GM18868 (cell line): ENCODE measurements at regions not wholly inside any gene's neighbourhood (a gene's known extent, or its start where the extent isn't known, plus 50 kb on each side); places are given as distances from the start of the nearest gene placed in this dataset.
"Not testable (repeated sequence)": the region's sequence is repeated elsewhere in the genome, so short reads cannot be mapped to it uniquely, and the experiment has no call there.

ENCODE experiments used
- ATAC-seq: cut with Tn5 transposase; IDR thresholded peaks from one replicate; pipeline ENCODE4 v1.9.1; 2021; ENCODE audit warnings: mild to moderate bottlenecking, moderate library complexity; ENCODE audit not compliant: unreplicated experiment

GRCh38 chr9:89853931-89854330, 249.1 kb downstream of the GADD45G start:
- no peak for ATAC-seq

- no peak for ATAC-seq
Observed at GRCh38 chr9:89854715-89855475, 250.1 kb downstream of the GADD45G start.

GRCh38 chr9:89856296-89856695, 251.5 kb downstream of the GADD45G start:
- not testable (repeated sequence) for ATAC-seq

GRCh38 chr9:89856950-89857349, 252.1 kb downstream of the GADD45G start:
- ATAC-seq = not testable (repeated sequence)

GRCh38 chr9:89859842-89860241, 255.0 kb downstream of the GADD45G start:
- ATAC-seq = not testable (repeated sequence)

GRCh38 chr9:89861371-89861770, 256.6 kb downstream of the GADD45G start:
- ATAC-seq = not testable (repeated sequence)

- ATAC-seq = no peak
Observed at GRCh38 chr9:89862316-89862715, 257.5 kb downstream of the GADD45G start.

- ATAC-seq = no peak
Observed at GRCh38 chr9:89863141-89863540, 258.3 kb downstream of the GADD45G start.

GRCh38 chr9:89863837-89864236, 259.0 kb downstream of the GADD45G start:
- ATAC-seq = no peak

GRCh38 chr9:89864257-89864656, 259.4 kb downstream of the GADD45G start:
- no peak for ATAC-seq

- no peak for ATAC-seq
Observed at GRCh38 chr9:89864731-89865130, 259.9 kb downstream of the GADD45G start.

- no peak for ATAC-seq
Observed at GRCh38 chr9:89865357-89865756, 260.5 kb downstream of the GADD45G start.

- no peak for ATAC-seq
Observed at GRCh38 chr9:89865981-89866380, 261.2 kb downstream of the GADD45G start.

GRCh38 chr9:89866701-89867100, 261.9 kb downstream of the GADD45G start:
- no peak for ATAC-seq

GRCh38 chr9:89868100-89868499, 263.3 kb downstream of the GADD45G start:
- ATAC-seq = no peak

- ATAC-seq = no peak
Observed at GRCh38 chr9:89869793-89870580, 265.2 kb downstream of the GADD45G start.

- no peak for ATAC-seq
Observed at GRCh38 chr9:89871871-89872331, 267.1 kb downstream of the GADD45G start.

GRCh38 chr9:89872426-89872912, 267.7 kb downstream of the GADD45G start:
- ATAC-seq = no peak

GRCh38 chr9:89872913-89873707, 268.3 kb downstream of the GADD45G start:
- ATAC-seq = no peak

- ATAC-seq = no peak
Observed at GRCh38 chr9:89873801-89874200, 269.0 kb downstream of the GADD45G start.
